ENCODE measurements at regions not wholly inside any gene's neighbourhood (a gene's known extent, or its start where the extent isn't known, plus 50 kb on each side); places are given as distances from the start of the nearest gene placed in this dataset.

GRCh38 chr21:27047283-27047657 is 80.4 kb upstream of the ADAMTS5 start:
- TF ChIP-seq POLR2AphosphoS5 (IDR thresholded peaks at IDR 0.05; ENCODE audit: low read depth, low read length) (no peak), CTCF (IDR thresholded peaks at IDR 0.05) (no peak), SIN3A (IDR thresholded peaks at IDR 0.05; ENCODE audit: borderline replicate concordance, insufficient read depth, low read depth, low read length) (no peak), REST (IDR thresholded peaks at IDR 0.05; ENCODE audit: insufficient read depth in 1 of 2, low read depth in 2 of 2, low read length in 1 of 2) (no peak), TCF7L2 (IDR thresholded peaks at IDR 0.05; ENCODE audit: low read depth, low read length) (no peak)
